ENCODE measurements at regions not wholly inside any gene's neighbourhood (a gene's known extent, or its start where the extent isn't known, plus 50 kb on each side); places are given as distances from the start of the nearest gene placed in this dataset.

DNA sequence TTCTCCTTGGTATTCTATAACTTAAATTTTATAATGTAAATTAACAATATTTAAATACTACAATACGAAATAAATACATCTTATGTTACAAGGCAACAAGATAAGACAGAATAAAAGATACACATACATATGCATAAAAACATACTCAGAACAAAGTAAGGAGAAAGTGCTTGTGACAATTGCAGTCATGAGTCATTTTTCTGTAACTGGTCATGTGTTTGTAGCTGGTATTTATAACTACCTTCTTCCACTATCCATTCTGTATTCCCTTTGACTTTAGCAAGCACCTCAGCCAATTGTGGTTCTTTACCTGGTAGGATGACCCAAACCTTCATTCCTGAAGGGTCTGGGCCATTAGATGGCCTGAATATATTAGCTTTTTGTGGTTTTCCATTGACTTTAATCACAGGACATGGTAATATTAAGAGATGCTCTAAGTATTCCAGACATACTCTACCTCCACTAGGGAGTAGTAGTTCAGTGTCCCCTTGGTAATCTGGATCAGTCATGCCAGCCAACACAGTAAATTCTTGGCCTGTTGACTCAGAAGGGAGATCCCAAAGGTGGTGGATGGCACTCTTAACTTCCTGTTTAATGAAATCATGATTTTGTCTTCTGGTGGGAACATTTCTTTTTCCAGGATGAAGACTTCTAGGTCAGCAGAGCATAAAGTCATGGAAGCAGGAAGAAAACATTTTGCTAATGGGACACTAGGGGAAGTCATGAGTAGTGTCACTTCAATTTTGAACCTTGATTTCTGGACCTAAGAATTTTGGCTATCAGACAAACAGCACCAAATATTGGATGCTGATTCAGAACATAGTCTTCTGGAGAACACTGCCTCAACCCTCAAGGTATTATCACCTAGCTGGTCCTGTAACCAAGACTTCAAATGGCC is 733.7 kb upstream of the IGFBP3 start:
- H3K23ac ChIP-seq (ENCODE audit: low read depth, low read length) = no peak overlapping the region
- H4K8ac ChIP-seq (ENCODE audit: low read depth in 2 of 2, low read length in 2 of 2) = no peak overlapping the region
- H4K91ac ChIP-seq (ENCODE audit: insufficient read depth, low read depth, low read length) = no peak overlapping the region
- intact Hi-C loops (cut with micrococcal nuclease) = no loop called here
- no peak overlapping the region for H3K4me2 ChIP-seq (ENCODE audit: low read depth, low read length)
- H2BK120ac ChIP-seq (ENCODE audit: low read depth, low read length) = no peak overlapping the region
- no peak overlapping the region for H3K27ac ChIP-seq (ENCODE audit: insufficient read depth, low read length)
- no peak overlapping the region for H2AFZ ChIP-seq (replicated peaks; ENCODE audit: low read length, poor library complexity)
- TF ChIP-seq, protein P1, sequence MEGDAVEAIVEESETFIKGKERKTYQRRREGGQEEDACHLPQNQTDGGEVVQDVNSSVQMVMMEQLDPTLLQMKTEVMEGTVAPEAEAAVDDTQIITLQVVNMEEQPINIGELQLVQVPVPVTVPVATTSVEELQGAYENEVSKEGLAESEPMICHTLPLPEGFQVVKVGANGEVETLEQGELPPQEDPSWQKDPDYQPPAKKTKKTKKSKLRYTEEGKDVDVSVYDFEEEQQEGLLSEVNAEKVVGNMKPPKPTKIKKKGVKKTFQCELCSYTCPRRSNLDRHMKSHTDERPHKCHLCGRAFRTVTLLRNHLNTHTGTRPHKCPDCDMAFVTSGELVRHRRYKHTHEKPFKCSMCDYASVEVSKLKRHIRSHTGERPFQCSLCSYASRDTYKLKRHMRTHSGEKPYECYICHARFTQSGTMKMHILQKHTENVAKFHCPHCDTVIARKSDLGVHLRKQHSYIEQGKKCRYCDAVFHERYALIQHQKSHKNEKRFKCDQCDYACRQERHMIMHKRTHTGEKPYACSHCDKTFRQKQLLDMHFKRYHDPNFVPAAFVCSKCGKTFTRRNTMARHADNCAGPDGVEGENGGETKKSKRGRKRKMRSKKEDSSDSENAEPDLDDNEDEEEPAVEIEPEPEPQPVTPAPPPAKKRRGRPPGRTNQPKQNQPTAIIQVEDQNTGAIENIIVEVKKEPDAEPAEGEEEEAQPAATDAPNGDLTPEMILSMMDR (conservative IDR thresholded peaks at IDR 0.05; ENCODE audit: low read depth, low read length) = no peak
- TF ChIP-seq POLR2A (IDR thresholded peaks at IDR 0.05; ENCODE audit: low read depth, low read length) (no peak), MXI1 (IDR thresholded peaks at IDR 0.05; ENCODE audit: borderline replicate concordance, low read depth, low read length) (no peak), MAFK (IDR thresholded peaks at IDR 0.05; ENCODE audit: low read depth, low read length) (no peak), BHLHE40 (IDR thresholded peaks at IDR 0.05; ENCODE audit: low read depth, low read length) (no peak), SMC3 (IDR thresholded peaks at IDR 0.05; ENCODE audit: low read depth, low read length) (no peak), MAZ (IDR thresholded peaks at IDR 0.05; ENCODE audit: borderline replicate concordance, low read depth, low read length) (no peak), RCOR1 (IDR thresholded peaks at IDR 0.05; ENCODE audit: insufficient replicate concordance, low read length) (no peak), NFE2L2 (IDR thresholded peaks at IDR 0.05; ENCODE audit: low read depth, low read length) (no peak), RAD21 (IDR thresholded peaks at IDR 0.05; ENCODE audit: low read length) (no peak), CHD1 (IDR thresholded peaks at IDR 0.05; ENCODE audit: low read depth, low read length) (no peak), CEBPB (IDR thresholded peaks at IDR 0.05; ENCODE audit: low read depth, low read length) (no peak)
- TF ChIP-seq, protein P2, sequence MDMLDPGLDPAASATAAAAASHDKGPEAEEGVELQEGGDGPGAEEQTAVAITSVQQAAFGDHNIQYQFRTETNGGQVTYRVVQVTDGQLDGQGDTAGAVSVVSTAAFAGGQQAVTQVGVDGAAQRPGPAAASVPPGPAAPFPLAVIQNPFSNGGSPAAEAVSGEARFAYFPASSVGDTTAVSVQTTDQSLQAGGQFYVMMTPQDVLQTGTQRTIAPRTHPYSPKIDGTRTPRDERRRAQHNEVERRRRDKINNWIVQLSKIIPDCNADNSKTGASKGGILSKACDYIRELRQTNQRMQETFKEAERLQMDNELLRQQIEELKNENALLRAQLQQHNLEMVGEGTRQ (IDR thresholded peaks at IDR 0.05; ENCODE audit: low read depth, low read length) = no peak
- TF ChIP-seq, protein P3, sequence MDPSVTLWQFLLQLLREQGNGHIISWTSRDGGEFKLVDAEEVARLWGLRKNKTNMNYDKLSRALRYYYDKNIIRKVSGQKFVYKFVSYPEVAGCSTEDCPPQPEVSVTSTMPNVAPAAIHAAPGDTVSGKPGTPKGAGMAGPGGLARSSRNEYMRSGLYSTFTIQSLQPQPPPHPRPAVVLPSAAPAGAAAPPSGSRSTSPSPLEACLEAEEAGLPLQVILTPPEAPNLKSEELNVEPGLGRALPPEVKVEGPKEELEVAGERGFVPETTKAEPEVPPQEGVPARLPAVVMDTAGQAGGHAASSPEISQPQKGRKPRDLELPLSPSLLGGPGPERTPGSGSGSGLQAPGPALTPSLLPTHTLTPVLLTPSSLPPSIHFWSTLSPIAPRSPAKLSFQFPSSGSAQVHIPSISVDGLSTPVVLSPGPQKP (IDR thresholded peaks at IDR 0.05; ENCODE audit: borderline replicate concordance, low read depth, low read length) = no peak
- no peaks in the 10 kb centered on the region for H3K4me1 ChIP-seq (ENCODE audit: control insufficient read depth, insufficient read depth, low read length)
- no peaks in the 10 kb centered on the region; the same call in 1 of the 2 replicates for H3K27me3 ChIP-seq (ENCODE audit: control insufficient read depth, insufficient read depth, low read length)
- ChIA-PET CTCF (interaction anchor here (1.6 kb wide), 1 partner anchor 18 kb away, joined by 4 read pairs; no protein-coding TSS in a partner anchor), POLR2A (ENCODE audit: unreplicated experiment) (no interaction called here)
- WGBS, 2 experiments (ENCODE audit: extremely low coverage in 2 of 2, insufficient read length in 1 of 2) = no CpG with 5 or more reads among the region's 1 CpG
- H2BK5ac ChIP-seq (ENCODE audit: low read depth, low read length, poor library complexity, severe bottlenecking) = no peak overlapping the region
- H3K14ac ChIP-seq (replicated peaks; ENCODE audit: low read depth, low read length) = 0 out of 2 replicates have a peak overlapping the region, but pooled peaks have one; percentile 8
- no peak overlapping the region for H3K56ac ChIP-seq (ENCODE audit: extremely low read depth, insufficient read depth, low read length)
- no peaks in the 10 kb centered on the region for H3K79me1 ChIP-seq (ENCODE audit: low read depth in 1 of 2, low read length in 2 of 2)
- no peaks in the 10 kb centered on the region for H3K36me3 ChIP-seq (ENCODE audit: control insufficient read depth, insufficient read depth, low read length)
- no TSS peak for BruUV-seq (replicated peaks)
- H2AK5ac ChIP-seq (ENCODE audit: low read depth, low read length) = no peak overlapping the region
- no peak overlapping the region for H3K18ac ChIP-seq (ENCODE audit: low read depth, low read length)
- H4K20me1 ChIP-seq (ENCODE audit: insufficient read depth, low read length) = no peaks in the 10 kb centered on the region
- H3K9me3 ChIP-seq (ENCODE audit: control insufficient read depth, insufficient read depth, low read length) = no peaks in the 10 kb centered on the region
- peak; percentile 25 for DNase-seq
- H3K9me1 ChIP-seq (ENCODE audit: insufficient read depth, low read length) = no peaks in the 10 kb centered on the region; the same call in 1 of the 2 replicates
- dilution Hi-C loops (cut with HindIII; ENCODE audit: low sequenced_read_pairs, unreplicated experiment) = no loop called here
- no peak overlapping the region for H3K4me3 ChIP-seq (ENCODE audit: insufficient read depth, low read depth, low read length)
- ATAC-seq (ENCODE audit: low read depth) = no peak
- H2AK9ac ChIP-seq (replicated peaks; ENCODE audit: low read depth, low read length, poor library complexity) = no peak overlapping the region
- no peak overlapping the region for H3K9ac ChIP-seq (ENCODE audit: low read depth, low read length)
- no peak overlapping the region for H4K5ac ChIP-seq (ENCODE audit: low read depth, low read length)
- no peak overlapping the region for H2BK15ac ChIP-seq (ENCODE audit: low read depth, low read length)
- in situ Hi-C loops (cut with MboI; ENCODE audit: low sequenced_read_pairs) = no loop called here
- H3K4ac ChIP-seq (ENCODE audit: low read depth, low read length) = no peak overlapping the region
- H2BK20ac ChIP-seq (ENCODE audit: low read depth, low read length) = no peak overlapping the region

All from IMR-90 (cell line).